Spleen (tissue), 11 donors: ENCODE measurements at regions not wholly inside any gene's neighbourhood (a gene's known extent, or its start where the extent isn't known, plus 50 kb on each side); places are given as distances from the start of the nearest gene placed in this dataset.

Experiments
- DNase-seq: peaks from one replicate; pipeline ENCODE4 v3.0.0-alpha.2; 2020
- H3K27ac ChIP-seq, 8 donors: fragments of 200-600 bp; sonication (generic) in 7 of 8; 1 replicate in 4 of 8; 2 replicates in 4 of 8; pipeline versions ENCODE4 v1.5.0 to v1.8.0; 2016 to 2021; ENCODE audit warnings: inconsistent platforms in 4 of 8, mild to moderate bottlenecking in 4 of 8, moderate library complexity in 1 of 8
- H3K27me3 ChIP-seq, 7 donors: fragments of 200-600 bp; sonication (generic) in 6 of 7; replicated peaks in 1 of 7; 1 replicate in 4 of 7; 2 replicates in 3 of 7; pipeline versions ENCODE4 v1.5.0 to v1.8.0; 2016 to 2021; ENCODE audit warnings: inconsistent platforms in 3 of 7, mild to moderate bottlenecking in 1 of 7
- H3K36me3 ChIP-seq, 6 donors: fragments of 200-600 bp; sonication (generic) in 5 of 6; 1 replicate in 4 of 6; 2 replicates in 2 of 6; pipeline versions ENCODE4 v1.5.0 to v1.8.0; 2016 to 2021; ENCODE audit warnings: inconsistent platforms in 2 of 6
- H3K4me1 ChIP-seq, 6 donors: fragments of 200-600 bp; sonication (generic) in 5 of 6; 1 replicate in 3 of 6; 2 replicates in 3 of 6; pipeline versions ENCODE4 v1.5.0 to v1.8.0; 2016 to 2021; ENCODE audit warnings: inconsistent platforms in 3 of 6
- H3K4me3 ChIP-seq, 8 donors: fragments of 200-600 bp; sonication (generic) in 7 of 8; 1 replicate in 4 of 8; 2 replicates in 4 of 8; pipeline versions ENCODE4 v1.5.0 to v1.8.0; 2016 to 2021; ENCODE audit warnings: inconsistent platforms in 4 of 8, mild to moderate bottlenecking in 4 of 8, moderate library complexity in 2 of 8
- H3K9me3 ChIP-seq, 8 donors: fragments of 200-600 bp; sonication (generic) in 7 of 8; 1 replicate in 4 of 8; 2 replicates in 4 of 8; pipeline versions ENCODE4 v1.5.0 to v1.8.0; 2016 to 2021; ENCODE audit warnings: inconsistent platforms in 4 of 8
- POLR2A ChIP-seq, 3 donors: fragments of 450-650 bp; IDR thresholded peaks; one replicate each; pipeline ENCODE4 v1.5.1; 2017; ENCODE audit warnings: antibody characterized with exemption in 3 of 3, mild to moderate bottlenecking in 1 of 3
- POLR2AphosphoS5 ChIP-seq, 3 donors: sonication (generic); formaldehyde crosslinking; IDR thresholded peaks; one replicate each; pipeline ENCODE4 v1.5.1; 2017; ENCODE audit warnings: antibody characterized with exemption in 3 of 3
- WGBS, 5 donors: extraction: QIAGEN DNeasy Blood & Tissue Kit in 3 of 5; methylation state at CpG; one replicate each; pipeline versions ENCODE4 v1.1.5 to v1.1.7; 2013 to 2018; 5-methylcytosine and 5-hydroxymethylcytosine counted together
- intact Hi-C: fragments of 100-400 bp; cut with DNase I; formaldehyde crosslinking; loops from one replicate; pipeline ENCODE4 v1.15.0; 2023; ENCODE audit warnings: low total_unique reads
- TF ChIP-seq, protein P1 (sequence below), 11 experiments: fragments of 200-600 bp in 7 of 11; fragments of 450-650 bp in 4 of 11; sonication (generic) in 4 of 11; IDR thresholded peaks in 8 of 11; conservative IDR thresholded peaks in 3 of 11; 1 replicate in 7 of 11; 2 replicates in 4 of 11; pipeline versions ENCODE4 v1.4.0 to v1.8.0; 2016 to 2021; ENCODE audit warnings: antibody characterized with exemption in 11 of 11, inconsistent platforms in 4 of 11, mild to moderate bottlenecking in 1 of 11
- donor health status: healthy with polysubstance abuse.
- donor health status: DM: no; HTN: no; CAD: no; lungs with moderate emphysema.
- donor health status: DM: no; HTN: no; CAD: no.
- donor health status: Bipolar disorder and iron deficiency.
- donor health status: healthy.
- donor health status: DM: no; HTN: no; CAD: no.
- donor health status: DM: yes; HTN: yes; CAD: no.

DNA sequence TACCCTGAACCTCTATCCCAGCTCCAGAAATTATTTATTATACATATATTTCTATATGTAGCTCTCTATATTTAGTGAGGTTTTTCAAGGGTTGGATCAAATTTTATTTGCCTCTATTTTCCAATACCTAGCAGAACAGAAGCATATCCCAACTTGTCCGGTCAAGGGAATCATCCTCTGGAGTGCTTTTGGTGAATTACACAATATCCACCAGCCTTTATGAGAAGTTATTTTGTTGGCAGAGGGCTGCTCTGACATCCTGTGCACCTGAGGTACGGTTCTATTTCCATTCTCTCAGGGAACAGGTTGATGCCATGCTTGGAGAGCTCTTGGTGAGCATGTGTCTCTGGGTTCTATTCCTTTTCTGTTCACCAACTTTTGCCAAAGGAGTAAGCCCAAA lies 1056.4 kb downstream of the GALC start:
- H3K9me3 ChIP-seq = no peaks in the 10 kb centered on the region
- WGBS, 5 donors = 74 to 79% (median 76%) methylated on average over 2 of the region's 2 CpGs
- TF ChIP-seq POLR2A (IDR thresholded peaks at IDR 0.05) = no peak
- TF ChIP-seq, protein P1, sequence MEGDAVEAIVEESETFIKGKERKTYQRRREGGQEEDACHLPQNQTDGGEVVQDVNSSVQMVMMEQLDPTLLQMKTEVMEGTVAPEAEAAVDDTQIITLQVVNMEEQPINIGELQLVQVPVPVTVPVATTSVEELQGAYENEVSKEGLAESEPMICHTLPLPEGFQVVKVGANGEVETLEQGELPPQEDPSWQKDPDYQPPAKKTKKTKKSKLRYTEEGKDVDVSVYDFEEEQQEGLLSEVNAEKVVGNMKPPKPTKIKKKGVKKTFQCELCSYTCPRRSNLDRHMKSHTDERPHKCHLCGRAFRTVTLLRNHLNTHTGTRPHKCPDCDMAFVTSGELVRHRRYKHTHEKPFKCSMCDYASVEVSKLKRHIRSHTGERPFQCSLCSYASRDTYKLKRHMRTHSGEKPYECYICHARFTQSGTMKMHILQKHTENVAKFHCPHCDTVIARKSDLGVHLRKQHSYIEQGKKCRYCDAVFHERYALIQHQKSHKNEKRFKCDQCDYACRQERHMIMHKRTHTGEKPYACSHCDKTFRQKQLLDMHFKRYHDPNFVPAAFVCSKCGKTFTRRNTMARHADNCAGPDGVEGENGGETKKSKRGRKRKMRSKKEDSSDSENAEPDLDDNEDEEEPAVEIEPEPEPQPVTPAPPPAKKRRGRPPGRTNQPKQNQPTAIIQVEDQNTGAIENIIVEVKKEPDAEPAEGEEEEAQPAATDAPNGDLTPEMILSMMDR (IDR thresholded peaks at IDR 0.05 in 8 of 11, conservative IDR thresholded peaks at IDR 0.05 in 3 of 11) = no peak
- no peak for TF ChIP-seq POLR2AphosphoS5 (IDR thresholded peaks at IDR 0.05)
- no peaks in the 10 kb centered on the region for H3K36me3 ChIP-seq
- no peak overlapping the region for H3K4me3 ChIP-seq
- intact Hi-C loops = no loop called here
- DNase-seq = no peak
- no peak overlapping the region for H3K27ac ChIP-seq
- H3K27me3 ChIP-seq = no peaks in the 10 kb centered on the region
- no peaks in the 10 kb centered on the region for H3K4me1 ChIP-seq

DNA sequence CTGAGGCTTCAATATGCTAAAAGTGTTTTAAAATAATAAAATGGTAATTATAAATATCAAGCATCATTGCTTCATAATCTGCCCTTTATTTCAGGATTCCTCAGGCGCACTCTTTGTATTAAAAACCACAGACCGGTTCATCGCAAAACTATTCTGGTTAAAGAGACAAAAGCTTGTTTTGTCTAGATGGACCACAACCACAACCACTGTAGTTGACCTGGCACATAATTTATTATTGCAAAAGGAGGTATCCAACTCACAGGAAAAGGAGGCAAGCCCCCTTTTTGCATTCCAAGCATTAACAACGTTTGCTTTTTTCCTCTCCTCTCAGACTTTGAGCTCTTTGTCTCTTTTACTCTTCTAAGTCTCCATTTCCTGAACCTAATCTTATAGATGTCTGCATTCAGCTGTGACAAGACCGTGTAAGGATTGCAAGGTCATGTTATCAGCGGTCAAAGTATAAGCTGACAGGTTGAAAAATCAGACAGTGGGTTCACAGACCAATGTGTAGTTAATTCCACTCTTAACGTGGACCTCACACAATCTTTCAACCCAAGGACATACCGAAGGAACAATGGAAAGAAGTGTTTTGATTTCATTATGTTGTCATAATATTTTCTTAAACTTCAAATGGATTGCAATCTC lies 1057.6 kb downstream of the GALC start:
- 58 to 63% (median 60%) methylated on average over 8 of the region's 8 CpGs for WGBS, 5 donors
- Histone ChIP-seq H3K36me3 (no peaks in the 10 kb centered on the region), H3K9me3 (no peaks in the 10 kb centered on the region), H3K4me3 (no peak overlapping the region), H3K27ac (no peak overlapping the region), H3K27me3 (no peaks in the 10 kb centered on the region), H3K4me1 (no peaks in the 10 kb centered on the region)
- intact Hi-C loops = no loop called here
- TF ChIP-seq POLR2AphosphoS5 (IDR thresholded peaks at IDR 0.05) (no peak), POLR2A (IDR thresholded peaks at IDR 0.05) (no peak)
- TF ChIP-seq, protein P1 (IDR thresholded peaks at IDR 0.05 in 8 of 11, conservative IDR thresholded peaks at IDR 0.05 in 3 of 11) = no peak
- no peak for DNase-seq

DNA sequence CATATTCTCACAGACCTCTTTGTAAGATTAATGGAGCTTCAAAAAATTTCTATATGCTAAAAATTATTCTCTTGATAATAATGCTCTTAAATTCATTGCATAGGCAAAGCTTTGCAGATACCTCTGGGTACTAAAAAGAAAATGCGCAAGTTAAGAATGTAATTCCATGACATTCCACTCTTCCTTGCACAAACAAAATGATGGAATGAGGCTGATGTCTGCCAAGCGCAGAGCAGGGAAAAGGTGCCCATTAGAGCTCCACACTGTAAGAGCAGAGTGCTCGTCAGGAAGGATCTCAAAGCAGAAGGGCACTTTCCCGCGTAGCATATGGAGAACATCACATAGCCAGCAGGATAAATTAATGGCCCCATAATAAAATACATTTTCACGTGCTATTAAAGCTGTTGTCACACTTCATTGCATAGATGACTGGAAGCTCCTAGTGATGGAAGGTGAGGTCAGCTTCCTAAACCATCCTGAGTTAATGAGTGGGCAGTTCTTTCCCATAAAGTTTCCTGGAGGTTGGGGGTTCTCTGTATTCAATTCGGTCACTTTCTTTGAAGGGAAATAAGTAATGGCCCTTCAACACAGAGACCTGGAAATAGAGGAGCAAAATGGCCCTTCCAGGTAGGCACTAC lies 1058.9 kb downstream of the GALC start:
- DNase-seq = no peak
- WGBS, 5 donors = 77 to 93% (median 88%) methylated on average over 7 of the region's 7 CpGs
- intact Hi-C loops = no loop called here
- no peak overlapping the region for H3K27ac ChIP-seq
- H3K4me1 ChIP-seq = no peaks in the 10 kb centered on the region
- no peaks in the 10 kb centered on the region for H3K9me3 ChIP-seq
- no peak overlapping the region for H3K4me3 ChIP-seq
- H3K27me3 ChIP-seq = no peaks in the 10 kb centered on the region
- H3K36me3 ChIP-seq = no peaks in the 10 kb centered on the region
- TF ChIP-seq POLR2A (IDR thresholded peaks at IDR 0.05) (no peak), POLR2AphosphoS5 (IDR thresholded peaks at IDR 0.05) (no peak)
- TF ChIP-seq, protein P1 (IDR thresholded peaks at IDR 0.05 in 8 of 11, conservative IDR thresholded peaks at IDR 0.05 in 3 of 11) = no peak

DNA sequence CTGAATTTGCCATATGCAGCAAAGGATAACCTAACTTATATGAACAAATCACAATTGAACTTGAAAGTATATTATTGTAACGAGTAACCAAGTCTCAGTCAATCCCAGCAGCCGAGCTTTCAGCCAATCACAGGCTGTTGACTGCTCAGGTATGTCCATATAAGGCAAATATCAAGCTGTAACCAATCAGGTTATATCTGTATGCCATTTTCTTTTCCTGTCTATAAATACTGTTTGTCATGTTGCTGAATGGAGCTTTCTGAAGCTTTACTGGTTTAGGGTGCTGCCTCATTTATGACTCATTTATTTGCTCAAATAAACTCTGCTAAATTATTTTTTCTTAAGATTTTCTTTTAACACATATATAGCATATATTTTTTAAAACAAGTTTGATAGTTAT lies 1059.5 kb downstream of the GALC start:
- no peak for DNase-seq
- no peak overlapping the region for H3K27ac ChIP-seq
- no peaks in the 10 kb centered on the region for H3K36me3 ChIP-seq
- no peak for TF ChIP-seq POLR2A (IDR thresholded peaks at IDR 0.05)
- TF ChIP-seq, protein P1 (IDR thresholded peaks at IDR 0.05 in 8 of 11, conservative IDR thresholded peaks at IDR 0.05 in 3 of 11) = no peak
- TF ChIP-seq POLR2AphosphoS5 (IDR thresholded peaks at IDR 0.05) = no peak
- no peaks in the 10 kb centered on the region for H3K4me1 ChIP-seq
- no peaks in the 10 kb centered on the region for H3K27me3 ChIP-seq
- H3K4me3 ChIP-seq = no peak overlapping the region
- 66 to 79% (median 76%) methylated on average over 2 of the region's 2 CpGs for WGBS, 5 donors
- intact Hi-C loops = no loop called here
- H3K9me3 ChIP-seq = no peaks in the 10 kb centered on the region
